Kidney epithelial cell (primary cell): ENCODE measurements at regions not wholly inside any gene's neighbourhood (a gene's known extent, or its start where the extent isn't known, plus 50 kb on each side); places are given as distances from the start of the nearest gene placed in this dataset.

ENCODE experiments used
- DNase-seq: peaks from one replicate; pipeline ENCODE4 v3.0.0-alpha.2; 2010; ENCODE audit warnings: low read depth
- H3K27me3 ChIP-seq: 2 replicates; pipeline ENCODE4 v1.6.0; 2011; ENCODE audit warnings: low read length; ENCODE audit not compliant: control insufficient read depth, insufficient read depth
- H3K36me3 ChIP-seq: 2 replicates; pipeline ENCODE4 v1.5.1; 2011; ENCODE audit warnings: low read length; ENCODE audit not compliant: control insufficient read depth, insufficient read depth
- H3K4me3 ChIP-seq: 2 replicates; pipeline ENCODE4 v1.5.1; 2011; ENCODE audit warnings: low read depth, mild to moderate bottlenecking, control low read depth, low read length
- TF ChIP-seq, protein P1 (sequence below): IDR thresholded peaks from 2 replicates; pipeline ENCODE4 v1.5.1; 2011; ENCODE audit warnings: mild to moderate bottlenecking, moderate library complexity, low read length, control low read depth, inconsistent platforms; ENCODE audit not compliant: insufficient read depth, poor library complexity, severe bottlenecking

DNA sequence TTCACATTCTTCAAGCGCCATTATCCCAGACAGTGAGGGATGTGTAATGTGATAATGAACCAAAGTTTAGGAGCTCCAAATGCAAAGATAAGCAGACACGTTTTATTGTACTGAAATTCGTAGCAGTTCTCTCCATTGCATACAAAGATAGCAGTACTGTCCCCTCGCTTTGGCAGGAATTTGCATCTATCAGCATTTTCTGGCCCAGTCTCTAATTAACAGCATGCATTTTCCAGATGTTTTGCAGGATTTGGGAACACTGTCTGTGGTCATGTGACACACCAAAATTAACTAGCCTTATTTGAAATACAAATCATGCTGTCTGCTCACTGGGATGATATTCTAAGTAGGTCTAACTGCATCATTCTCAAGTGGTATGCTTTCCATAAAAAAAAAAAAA is 235.9 kb upstream of the TRPM3 start:
- TF ChIP-seq, protein P1, sequence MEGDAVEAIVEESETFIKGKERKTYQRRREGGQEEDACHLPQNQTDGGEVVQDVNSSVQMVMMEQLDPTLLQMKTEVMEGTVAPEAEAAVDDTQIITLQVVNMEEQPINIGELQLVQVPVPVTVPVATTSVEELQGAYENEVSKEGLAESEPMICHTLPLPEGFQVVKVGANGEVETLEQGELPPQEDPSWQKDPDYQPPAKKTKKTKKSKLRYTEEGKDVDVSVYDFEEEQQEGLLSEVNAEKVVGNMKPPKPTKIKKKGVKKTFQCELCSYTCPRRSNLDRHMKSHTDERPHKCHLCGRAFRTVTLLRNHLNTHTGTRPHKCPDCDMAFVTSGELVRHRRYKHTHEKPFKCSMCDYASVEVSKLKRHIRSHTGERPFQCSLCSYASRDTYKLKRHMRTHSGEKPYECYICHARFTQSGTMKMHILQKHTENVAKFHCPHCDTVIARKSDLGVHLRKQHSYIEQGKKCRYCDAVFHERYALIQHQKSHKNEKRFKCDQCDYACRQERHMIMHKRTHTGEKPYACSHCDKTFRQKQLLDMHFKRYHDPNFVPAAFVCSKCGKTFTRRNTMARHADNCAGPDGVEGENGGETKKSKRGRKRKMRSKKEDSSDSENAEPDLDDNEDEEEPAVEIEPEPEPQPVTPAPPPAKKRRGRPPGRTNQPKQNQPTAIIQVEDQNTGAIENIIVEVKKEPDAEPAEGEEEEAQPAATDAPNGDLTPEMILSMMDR: no peak
- Histone ChIP-seq H3K27me3 (no peaks in the 10 kb centered on the region), H3K36me3 (no peaks in the 10 kb centered on the region), H3K4me3 (no peak overlapping the region)
- DNase-seq: no peak

DNA sequence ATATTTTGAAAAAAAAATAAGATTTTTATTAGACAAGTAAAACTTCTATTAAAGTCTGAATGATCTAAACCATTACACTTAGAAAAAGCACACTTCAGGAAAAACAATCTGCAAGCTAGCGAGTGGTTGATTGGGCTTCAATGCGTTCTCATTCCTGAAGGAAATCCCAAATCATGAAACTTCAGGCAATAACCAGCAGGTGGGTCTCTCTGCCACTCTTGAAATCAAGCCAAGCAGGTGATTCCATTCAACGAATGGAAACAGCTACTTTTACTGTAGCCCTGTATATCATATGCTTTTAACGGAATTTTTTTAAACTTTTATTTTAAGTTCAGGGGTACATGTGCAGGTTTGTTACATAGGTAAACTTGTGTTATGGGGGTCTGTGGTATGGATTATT is 234.5 kb upstream of the TRPM3 start:
- DNase-seq: no peak
- H3K27me3 ChIP-seq: no peaks in the 10 kb centered on the region
- TF ChIP-seq, protein P1: no peak
- no peaks in the 10 kb centered on the region for H3K36me3 ChIP-seq
- no peak overlapping the region for H3K4me3 ChIP-seq

DNA sequence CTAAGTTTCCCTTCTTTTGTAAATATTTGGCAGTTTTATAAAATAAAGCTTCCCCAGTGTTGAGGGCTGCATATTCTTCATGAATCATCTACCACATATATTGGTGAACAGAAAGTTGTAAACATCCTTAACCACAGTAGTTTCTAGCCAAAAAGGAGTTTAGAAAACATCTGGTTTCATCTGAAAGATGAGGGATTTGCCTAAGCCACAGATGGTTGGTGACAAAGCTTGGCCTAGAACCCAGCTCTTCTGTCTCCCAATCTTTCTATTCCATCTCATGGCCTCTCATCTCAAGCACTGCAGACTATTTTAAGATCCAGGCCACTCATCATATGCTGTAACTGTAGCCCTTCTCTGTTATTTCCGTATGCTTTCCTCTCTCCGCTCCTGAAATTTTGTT is 232.3 kb upstream of the TRPM3 start:
- H3K27me3 ChIP-seq: no peaks in the 10 kb centered on the region
- H3K4me3 ChIP-seq: no peak overlapping the region
- TF ChIP-seq, protein P1: no peak
- H3K36me3 ChIP-seq: no peaks in the 10 kb centered on the region
- no peak for DNase-seq

DNA sequence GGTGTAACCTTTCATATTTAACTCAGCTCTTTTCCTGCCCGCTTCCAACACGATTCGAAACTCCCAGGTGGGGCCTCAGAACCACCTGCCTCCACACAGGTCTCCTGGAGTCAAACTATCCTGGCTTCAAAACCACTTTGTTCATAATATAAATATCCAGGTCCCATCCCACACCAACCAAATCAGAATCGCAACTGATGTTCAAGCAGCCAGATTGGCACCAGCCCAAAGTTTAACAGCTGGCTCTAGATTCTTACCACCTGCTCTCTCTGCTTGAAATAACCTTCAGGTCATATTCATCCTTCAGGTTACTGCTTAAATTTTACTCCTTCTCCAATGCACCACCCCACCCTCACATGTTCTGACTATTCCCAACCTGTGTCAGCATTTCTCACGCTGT is 231.4 kb upstream of the TRPM3 start:
- no peaks in the 10 kb centered on the region for H3K36me3 ChIP-seq
- no peak overlapping the region for H3K4me3 ChIP-seq
- no peak for DNase-seq
- H3K27me3 ChIP-seq: no peaks in the 10 kb centered on the region
- TF ChIP-seq, protein P1: no peak

DNA sequence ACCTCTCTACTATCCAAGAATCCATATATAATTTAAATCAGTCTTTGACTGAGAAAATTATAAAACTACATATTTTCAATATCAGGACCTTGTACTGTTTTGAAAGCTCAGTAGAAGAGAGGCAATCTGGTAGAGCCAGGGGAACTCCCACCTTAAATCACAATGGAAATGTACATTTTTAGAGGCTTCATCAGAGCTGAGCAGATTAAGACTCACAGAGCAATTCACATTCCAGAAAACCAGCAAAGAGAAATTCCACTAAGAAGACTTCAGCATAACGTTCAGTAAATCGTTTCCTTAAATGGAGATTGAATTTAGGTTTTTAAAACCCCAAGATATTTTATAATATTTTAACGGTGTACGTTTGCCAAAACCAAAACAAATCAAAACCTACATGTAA is 227.8 kb upstream of the TRPM3 start:
- no peaks in the 10 kb centered on the region for H3K36me3 ChIP-seq
- TF ChIP-seq, protein P1: no peak
- H3K27me3 ChIP-seq: no peaks in the 10 kb centered on the region
- no peak overlapping the region for H3K4me3 ChIP-seq
- DNase-seq: no peak

DNA sequence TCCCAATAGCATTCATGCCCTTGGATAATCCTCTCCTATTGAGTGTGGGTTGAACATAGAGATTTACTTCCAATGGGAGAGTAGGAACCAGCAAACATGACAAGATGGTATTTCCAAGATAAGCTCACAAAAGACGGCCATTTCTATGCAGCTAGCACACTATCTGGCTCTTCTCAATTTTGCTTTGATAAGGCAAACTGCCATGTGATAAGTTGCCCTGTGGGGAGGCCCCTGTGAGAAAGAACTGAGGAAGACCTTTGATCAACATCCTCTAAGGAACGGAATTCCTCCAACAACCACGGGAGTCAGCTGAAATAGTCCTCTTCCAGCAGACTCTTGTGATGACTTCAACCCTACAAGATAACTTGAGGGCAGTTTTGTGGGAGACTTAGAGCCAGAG is 211.9 kb upstream of the TRPM3 start:
- Histone ChIP-seq H3K27me3 (no peaks in the 10 kb centered on the region), H3K4me3 (no peak overlapping the region), H3K36me3 (no peaks in the 10 kb centered on the region)
- TF ChIP-seq, protein P1: no peak
- DNase-seq: no peak
